ENCODE measurements at regions not wholly inside any gene's neighbourhood (a gene's known extent, or its start where the extent isn't known, plus 50 kb on each side); places are given as distances from the start of the nearest gene placed in this dataset.
"Not testable (repeated sequence)": the region's sequence is repeated elsewhere in the genome, so short reads cannot be mapped to it uniquely, and the experiment has no call there.

DNA sequence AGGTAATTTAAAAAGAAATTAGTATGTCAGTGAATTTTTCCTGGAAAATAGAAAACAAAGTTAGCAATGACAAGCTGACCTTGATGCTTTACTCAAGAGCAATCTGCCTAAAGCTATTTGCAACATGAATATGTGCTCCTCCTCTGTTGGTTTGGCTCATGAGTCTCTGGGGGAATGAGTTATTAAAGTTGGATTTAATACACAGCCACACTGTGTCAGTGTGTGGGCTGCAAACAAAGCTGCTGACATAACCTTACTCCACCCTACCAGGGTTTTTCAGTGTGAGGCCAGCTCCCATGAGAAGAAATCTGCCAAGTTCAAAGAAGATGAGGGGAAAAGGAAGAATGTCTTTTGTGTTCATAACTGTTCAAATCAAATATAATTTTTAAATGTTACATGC, 280.5 kb downstream of the TLL1 start:
- FAIRE-seq = no peak

DNA sequence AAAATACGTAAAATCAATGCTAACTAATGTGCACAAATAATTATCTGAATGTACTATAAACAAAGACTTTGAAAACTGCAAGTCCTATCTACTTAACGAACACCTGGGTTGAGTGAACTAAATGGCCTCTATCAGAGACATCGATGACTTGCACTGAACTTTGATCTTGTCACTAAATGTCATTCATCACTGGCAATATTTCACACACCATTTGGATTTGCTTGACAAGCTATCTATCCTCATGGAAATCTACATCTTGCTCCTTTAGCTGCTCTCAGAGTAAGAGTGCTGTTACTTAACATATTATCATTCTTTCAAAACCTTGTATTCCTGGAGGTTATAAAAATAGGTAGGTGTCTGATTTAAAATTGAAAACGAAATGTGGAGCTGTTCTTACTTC, 289.3 kb downstream of the TLL1 start:
- FAIRE-seq = no peak

DNA sequence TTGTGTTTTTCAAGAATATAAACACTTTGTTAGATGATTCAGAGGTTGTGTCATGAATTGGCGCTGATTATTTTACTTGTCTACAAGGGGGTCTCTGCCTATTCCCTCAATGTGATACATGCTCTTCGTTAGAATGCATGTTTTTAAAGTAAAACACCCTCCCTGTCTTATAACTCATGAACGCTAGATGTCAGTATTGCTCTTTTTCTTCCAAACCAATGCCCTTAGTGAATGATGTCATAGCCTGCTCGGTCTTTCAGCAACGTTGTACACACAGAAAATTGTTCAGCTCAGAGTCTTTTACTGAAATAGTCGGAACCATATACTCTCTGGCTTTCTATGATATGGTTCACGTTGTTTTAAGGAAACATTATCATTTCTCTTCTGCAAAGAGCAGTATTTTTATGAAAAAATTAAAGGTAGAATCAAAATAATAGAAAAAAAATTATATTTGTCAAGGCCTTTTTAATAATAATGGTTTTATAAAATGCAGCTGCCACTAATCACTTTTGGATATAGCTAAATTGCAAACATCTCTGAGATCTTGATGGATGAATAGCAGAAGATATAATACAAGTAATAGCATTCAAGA, 292.9 kb downstream of the TLL1 start:
- peak; percentile 18 for FAIRE-seq

DNA sequence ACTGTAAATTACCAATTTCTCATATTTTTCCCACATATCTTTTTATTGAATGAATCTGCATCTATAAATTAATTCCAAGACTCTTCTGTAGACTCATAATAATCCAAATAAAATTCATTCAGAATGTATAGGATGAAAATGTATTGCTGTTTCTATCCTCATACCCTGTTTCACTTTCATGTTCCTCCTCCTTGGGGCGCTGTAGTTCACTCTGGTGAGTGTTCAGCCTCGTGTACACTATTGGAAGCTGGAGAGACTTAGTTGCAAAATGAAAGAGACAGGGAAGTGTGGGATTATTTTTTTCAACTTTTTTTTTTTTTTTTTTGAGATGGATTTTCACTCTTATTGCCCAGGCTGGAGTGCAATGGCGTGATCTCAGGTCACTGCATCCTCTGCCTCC, 296.1 kb downstream of the TLL1 start:
- no peak for FAIRE-seq

DNA sequence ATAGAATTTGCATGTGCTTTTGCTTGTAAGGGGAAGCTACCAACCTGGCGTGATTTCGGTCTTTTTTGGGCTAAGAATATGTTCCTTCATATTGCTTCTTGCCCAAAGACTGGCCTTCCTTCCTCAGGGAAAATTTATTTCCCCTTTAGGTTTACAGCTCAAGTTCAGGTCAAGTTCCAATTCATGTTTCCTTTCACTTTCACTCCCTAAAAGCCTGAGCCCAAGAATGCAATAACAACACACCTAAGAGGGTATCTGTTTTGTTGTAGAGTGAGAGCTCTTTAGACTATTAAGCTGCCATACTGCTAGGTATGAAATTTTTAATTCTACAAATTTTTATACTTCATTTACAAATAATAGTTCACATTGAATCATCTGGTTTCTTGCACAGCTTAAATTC, 299.6 kb downstream of the TLL1 start:
- FAIRE-seq = no peak

DNA sequence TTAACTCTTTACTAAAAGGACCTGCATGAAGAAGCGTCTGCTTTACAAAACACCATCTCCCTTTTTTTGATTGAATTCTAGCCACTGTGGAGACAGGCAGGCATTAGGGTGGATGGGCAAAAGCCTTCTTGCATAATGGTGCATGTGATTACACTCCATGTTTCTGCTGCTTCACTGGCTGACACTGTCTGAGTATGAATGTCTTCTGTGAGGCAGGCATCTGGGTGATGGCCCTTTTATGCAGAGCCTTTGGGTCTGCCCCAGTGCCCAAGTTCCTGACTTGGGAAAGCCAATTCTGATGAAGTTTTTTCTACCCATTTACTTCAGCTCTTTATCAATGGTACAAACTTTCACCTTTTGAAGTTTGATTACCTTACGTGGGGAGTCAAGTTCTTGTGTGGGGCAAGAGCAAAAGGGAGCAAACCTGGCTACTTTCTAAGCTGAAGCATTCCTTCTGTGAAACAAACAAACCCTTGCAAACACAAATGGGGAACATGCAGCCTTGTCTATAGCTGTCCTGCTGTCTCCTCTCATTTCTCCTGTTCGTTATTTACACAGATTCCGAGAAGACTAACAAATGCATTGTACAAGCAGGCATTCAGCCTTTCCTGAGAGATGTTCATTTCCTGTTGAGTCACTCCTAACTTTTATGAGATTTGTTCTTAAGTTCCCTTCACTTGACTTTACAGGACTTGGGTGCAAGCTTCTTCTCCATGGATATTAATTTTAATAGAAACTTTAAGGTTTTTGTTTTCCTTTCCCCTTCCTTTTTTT, 301.9 kb downstream of the TLL1 start:
- FAIRE-seq = no peak

DNA sequence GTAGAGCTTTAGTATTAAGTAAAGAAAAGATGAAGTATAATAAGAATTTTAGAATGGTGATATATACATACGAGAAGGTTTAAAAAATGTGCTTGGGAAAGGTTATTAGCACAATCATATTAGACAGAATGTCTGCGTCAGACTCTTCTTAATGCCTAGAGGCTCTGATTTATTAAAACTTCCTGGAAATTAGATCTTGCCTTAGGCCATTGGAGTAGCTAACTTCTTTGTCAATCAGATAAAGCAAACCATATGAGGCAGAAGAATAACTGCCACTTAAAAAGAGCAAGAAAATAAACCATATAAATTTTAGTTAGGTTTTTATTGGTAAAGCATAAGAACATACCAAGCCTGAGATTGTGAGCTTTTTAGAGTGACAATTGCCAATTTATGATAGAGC, 309.1 kb downstream of the TLL1 start:
- FAIRE-seq = no peak

DNA sequence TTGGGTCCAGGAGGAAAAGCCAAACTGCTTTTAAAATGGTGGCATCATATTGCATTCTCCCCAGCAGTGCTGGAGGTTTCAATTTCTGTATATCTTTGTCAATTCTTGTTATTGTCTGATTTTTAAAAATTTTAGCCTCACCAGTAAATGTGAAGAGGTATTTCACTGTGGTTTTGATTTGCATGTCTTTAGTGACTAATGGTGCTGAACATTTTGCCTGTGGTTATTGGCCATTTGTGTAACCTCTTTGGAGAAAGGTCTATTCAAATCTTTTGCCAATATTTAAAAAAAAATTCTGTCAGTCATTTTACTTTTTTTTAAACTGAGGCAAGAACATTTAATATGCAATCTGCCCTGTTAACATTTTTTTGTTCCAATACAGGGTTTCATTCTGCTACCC, 322.1 kb downstream of the TLL1 start:
- no peak for FAIRE-seq

DNA sequence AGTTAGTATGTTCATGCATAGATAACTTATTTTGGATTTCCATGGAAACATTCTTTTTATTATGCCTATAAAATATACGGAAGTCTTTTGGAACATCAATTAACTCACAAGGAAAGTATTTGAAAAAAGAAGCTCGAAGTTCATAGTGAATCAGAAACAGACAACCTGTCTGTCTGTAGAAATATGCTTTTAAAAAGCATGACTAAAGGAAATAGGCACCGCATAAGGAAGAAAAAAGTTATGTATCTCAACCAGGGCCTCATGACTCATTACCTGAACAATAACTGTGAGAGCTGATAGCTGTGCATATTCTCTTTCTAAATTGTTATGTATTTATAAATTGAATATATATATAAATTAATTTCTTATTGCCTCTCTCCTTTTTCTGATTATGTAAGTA, 324.1 kb downstream of the TLL1 start:
- FAIRE-seq = no peak

DNA sequence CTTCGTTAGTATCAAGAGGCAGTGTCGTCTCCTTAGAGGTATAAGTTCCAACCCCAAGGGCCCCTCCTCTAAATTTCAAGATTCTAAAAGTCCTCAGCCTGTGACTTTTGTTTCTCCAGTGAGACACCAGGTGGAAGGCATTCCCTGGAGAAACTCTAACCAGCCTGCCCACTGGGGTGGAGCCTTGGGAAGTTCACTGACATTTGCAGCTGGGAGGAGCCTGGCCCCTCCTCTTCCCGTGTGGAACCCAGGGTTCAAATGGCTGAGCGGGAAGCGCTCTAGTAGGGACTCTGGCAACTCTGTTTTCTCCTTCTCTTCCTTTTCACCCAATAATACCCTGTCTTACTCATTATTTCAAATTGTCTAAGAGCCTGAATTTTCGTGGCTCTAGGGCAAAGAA, 325.0 kb downstream of the TLL1 start:
- no peak for FAIRE-seq

DNA sequence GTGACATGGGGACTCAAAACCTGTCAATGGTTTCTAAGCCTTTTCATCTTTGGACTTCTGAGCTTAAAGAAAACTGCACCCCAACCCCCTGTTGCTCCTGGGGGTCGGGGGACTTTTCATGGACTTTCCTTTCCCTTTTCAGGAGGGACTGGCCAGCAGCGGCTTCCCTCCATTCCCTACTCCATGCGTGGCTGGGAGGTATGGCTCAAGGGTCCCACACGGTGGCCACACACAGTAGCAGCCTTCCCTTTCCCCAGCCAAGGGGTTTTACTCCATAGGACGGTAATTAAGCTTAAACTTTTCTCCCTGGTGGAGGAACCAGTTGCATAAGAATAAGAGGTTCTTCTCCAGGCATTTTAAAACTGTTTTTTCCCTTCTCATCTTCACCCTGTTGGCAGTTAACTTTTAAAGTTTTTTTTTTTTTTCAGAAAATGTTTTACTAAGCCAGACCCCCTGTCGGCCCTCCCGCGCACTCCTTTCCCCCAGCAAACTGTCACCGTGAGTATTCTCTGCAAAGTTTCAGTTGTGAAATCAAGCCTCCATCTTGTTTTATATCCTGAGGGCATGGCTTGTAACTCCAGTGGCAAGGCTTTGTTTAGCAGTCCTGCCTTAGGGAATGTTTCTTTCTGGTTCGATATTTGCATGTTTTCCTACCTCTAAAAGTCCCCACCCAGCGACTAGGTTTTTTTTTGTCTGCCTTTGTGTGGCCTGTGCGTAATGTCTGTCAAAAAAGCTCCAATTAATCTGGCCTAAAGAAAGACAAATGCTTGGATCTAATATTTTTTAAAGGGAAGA, 325.7 kb downstream of the TLL1 start:
- no peak for FAIRE-seq

DNA sequence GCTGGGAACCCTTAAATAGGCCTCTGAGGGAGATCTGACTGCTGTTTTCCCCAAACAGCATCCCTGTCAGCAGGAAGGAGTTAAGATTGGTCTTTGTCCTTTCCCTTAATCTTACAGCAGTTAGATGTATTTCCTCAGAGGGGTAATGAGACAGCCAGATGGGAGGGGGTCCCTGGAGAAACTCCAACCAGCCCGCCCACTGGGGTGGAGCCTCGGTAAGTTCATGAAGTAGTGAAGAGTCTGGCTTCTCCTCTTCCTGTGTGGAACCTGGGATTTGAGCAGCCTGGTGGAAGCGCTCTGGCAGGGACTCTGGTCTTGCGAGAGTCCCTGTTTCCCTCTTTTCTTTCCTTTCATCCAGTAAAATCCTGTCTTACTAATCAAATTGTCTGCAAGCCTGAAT, 330.0 kb downstream of the TLL1 start:
- no peak for FAIRE-seq

DNA sequence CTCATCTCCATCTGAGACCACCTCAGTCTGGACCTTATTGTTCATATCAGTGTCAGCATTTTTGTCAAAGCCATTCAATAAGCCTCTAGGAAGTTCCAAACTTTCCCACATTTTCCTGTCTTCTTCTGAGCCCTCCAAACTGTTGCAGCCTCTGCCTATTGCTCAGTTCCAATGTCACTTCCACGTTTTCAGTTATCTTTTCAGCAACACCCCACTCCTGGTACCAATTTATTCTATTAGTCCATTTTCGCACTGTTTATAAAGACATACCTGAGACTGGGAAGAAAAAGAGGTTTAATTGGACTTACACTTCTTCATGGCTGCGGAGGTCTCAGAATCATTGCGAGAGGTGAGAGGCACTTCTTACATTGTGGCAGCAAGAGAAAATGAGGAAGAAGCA, 339.3 kb downstream of the TLL1 start:
- FAIRE-seq = not testable (repeated sequence)

DNA sequence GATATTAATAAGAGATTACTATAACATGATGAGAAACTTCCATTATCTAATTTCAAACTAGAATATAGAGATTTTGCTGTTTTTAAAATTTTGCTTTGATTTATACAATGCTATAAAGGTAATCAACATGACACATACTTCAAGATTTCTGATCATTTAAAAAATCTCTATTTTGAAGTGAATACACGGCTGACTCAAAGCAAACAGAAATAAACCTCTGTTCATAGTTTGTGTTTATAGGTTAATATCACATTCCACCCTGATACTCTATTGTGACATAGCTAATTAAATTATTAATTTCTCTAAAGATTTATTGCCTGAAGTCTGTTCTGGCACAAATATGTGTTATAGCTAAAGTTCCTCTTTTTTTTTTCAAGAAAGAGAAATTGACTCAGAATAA, 349.2 kb downstream of the TLL1 start:
- no peak for FAIRE-seq

DNA sequence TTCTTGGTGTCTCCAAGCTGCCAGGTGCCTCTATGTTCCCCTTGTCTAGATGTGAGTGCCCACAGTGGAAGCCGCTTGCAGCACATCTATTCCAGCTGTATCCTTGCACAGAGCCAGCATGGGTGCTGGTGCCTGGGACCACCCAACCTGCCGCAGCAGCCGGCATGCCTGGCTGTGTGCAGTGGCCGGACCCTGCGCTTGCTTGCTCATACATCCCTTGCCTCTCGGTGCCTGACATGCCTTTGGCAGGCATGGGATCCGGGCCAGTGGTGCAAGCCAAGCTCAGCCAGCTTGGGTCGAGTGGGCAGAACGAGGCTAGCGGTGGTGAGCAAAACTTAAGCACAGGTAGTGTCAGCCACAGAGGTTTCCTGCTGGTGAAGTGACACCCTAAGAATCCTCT, 355.1 kb downstream of the TLL1 start:
- no peak for FAIRE-seq

DNA sequence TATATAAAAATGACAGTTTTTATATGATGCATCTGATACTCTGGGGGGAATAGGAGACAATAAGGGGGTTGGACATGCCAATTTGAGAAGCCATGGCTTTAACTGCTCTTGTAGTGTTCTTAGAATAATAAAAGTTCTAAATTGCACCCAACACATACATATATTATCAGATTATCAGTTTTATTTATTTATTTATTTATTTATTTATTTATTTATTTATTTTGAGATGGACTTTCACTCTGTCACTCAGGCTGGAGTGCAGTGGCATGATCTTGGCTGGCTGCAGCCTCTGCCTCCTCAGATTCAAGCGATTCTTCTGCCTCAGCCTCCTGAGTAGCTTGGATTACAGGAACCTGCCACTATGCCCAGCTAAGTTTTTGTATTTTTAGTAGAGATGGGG, 356.8 kb downstream of the TLL1 start:
- no peak for FAIRE-seq

DNA sequence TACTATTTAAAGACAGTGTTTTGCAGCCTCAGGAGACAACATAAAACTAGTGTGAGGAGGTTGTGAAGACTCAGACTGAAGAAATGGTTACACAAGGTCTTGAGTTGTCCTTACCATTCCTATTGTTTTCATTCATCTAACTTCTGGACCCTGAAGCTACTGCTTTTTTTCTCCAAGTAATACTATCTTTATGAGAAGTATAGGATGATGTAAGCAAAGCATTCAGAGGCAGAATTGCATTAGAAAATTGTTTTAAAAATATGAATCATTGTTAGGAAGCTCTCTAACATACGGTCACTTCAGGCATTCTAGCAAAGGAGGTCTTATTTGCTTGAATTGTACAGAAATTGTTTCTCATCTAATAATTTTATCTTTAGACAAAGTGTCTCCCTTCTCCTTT, 357.8 kb downstream of the TLL1 start:
- no peak for FAIRE-seq

DNA sequence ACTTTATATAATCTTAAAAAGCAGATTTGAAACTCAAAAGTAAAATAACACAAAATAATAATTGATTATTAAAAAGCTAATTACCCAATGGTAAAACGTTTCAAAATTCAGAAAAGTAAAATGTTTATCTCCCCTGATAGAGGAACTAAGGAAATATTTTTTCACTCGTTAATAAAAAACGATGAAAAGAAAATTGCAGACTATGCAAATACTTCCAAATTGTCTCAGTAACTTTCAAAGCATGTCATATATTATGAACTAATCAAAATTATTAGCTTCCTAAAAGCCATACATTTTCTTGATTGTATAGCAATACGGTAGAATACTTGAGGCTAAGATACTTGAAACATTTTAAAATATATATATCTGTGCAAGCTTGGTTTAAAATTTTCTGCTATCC, 366.3 kb downstream of the TLL1 start:
- no peak for FAIRE-seq

DNA sequence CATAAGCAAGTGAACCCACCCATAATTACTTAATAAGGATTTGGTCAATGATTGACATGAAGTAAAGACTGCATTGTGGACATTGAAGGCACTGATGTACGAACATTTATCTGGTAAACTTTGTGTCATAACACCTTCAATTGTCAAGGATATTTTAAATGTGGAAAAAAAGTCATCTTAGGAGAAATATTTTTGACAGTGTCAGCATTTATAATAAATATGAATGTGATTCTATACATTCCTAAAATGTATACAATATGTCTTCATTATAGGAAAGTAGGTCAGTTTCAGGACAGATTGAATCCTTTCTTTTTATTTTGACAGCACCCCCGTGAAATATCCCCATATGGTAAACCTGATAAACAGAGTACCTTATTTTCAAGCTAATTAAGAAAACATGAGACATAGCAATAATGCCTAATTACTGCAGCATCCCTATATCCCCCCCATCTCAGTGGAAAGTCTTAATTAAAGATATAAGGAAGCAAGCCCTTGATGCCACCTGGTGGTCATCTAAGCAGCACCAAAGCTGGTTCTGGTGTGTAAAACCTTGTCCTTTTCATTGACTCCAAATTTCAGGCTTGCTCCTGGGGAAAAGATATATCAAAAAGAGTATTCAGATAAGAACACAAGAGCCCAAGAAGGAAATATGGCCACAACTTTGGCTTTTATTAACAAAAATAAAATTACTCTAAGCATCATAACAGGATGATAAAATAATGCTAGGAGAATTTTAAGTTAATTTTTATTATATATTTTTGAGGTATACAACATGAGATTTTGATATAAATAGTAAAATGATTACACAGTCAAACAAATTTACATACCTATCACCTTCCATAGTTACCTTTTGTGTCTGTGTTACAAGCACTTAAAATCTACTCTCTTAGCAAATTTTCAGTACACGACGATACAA, 379.7 kb downstream of the TLL1 start:
- no peak for FAIRE-seq

DNA sequence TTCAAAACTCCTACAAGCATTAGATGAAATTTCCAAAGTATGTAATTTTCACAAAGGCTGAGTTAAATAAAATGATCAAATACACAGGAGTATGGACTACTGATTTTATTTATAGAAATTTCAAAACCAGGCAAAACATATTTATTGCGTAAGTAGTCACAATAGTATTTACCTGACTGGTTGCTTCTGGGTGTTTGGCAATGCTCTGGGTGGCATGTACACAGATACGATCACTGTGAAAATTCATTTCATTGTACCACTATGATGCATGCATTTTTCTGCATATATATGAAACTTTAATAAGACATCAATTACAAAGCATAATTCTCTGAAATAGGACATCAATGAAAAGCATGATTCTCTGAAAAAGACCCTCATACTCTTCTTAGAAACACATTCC, 384.2 kb downstream of the TLL1 start:
- FAIRE-seq = no peak

DNA sequence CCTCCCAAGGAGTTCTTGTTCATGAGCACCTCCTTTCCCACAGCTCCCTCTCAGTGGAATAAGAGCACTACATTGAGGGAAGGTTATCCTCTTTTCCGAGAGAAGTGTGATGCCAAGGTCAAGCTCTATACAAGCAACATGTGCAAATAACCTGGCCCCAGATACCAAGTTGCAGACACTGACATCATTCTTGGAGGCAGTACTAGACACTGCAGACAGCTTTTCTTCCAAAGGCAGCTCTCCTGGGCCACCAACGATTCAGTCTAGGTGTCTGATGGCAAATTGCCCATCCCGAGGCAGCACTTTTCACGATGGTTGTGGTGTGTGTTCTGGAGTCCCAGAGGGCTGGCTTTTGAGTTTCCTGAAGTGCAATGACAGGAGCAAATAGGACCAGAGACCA, 384.9 kb downstream of the TLL1 start:
- no peak for FAIRE-seq

DNA sequence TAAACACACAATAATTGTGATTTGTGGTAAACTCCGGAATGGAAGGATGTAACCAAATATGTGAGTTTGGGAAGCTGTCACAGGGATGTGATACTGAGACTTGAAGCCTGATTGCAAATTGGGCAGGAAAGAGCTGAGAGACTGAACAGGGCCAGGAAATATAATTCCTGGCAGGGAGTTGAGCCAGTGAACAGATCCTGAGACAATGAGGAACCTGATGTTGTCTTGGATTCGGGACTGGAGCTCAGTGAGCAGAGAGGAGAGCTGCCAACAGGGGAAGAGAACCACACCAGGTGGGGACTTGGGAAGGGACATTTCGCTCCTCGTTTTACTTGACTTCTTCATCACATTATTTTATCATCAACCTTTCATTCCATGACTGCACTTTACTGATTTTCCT, 386.0 kb downstream of the TLL1 start:
- no peak for FAIRE-seq

DNA sequence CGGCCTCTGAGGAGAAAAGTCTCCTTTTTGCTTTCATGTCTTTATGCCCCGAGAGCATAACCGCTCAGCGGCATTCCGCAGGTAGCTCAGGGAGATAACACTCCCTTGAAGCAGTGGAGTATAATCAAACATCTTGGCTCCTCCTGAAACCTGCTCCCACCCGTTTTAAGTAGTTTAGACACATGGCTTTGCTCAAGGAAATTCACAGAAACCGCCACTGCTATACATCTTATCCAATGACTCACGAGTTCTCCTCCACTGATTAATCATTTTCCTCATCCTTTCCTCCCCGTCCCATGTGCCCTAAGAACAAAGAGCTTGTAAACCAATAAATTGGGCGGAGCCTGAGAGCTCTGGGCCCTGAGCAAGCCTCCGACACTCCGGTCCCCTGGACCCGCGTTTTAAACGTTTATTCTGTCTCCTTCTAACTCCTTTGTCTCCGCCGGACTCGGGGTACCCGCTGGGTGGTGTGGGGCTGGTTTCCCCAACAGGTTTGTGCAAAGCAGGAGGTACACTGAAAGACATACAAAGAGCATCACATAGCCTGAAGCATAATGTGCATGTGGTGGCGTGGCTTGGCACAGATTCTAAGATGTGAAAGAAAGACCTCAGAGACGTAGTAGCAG, 401.2 kb downstream of the TLL1 start:
- FAIRE-seq = no peak
